ENCODE measurements at regions not wholly inside any gene's neighbourhood (a gene's known extent, or its start where the extent isn't known, plus 50 kb on each side); places are given as distances from the start of the nearest gene placed in this dataset.

- Histone ChIP-seq H3F3A (ENCODE audit: insufficient read depth, low read length) (no peaks in the 10 kb centered on the region; the same call in 1 of the 2 replicates), H3K27me3 (ENCODE audit: insufficient read depth, low read length) (no peaks in the 10 kb centered on the region), H3K9ac (ENCODE audit: low read length) (peak overlapping the region; percentile 94), H3K79me2 (ENCODE audit: insufficient read depth, low read length) (no peaks in the 10 kb centered on the region), H4K20me1 (ENCODE audit: insufficient read depth, low read length) (no peaks in the 10 kb centered on the region), H3K4me3 (ENCODE audit: low read depth, low read length, poor library complexity, severe bottlenecking) (peak overlapping the region; percentile 97), H3K36me3 (ENCODE audit: insufficient read depth, low read length) (no peaks in the 10 kb centered on the region), H3K9me3 (ENCODE audit: low read length) (no peaks in the 10 kb centered on the region), H3K4me1 (ENCODE audit: insufficient read depth, low read length, severe bottlenecking) (peaks cover 11% of the 10 kb centered on the region), H2AFZ (ENCODE audit: low read length) (peak overlapping the region; percentile 85), H3K9me2 (ENCODE audit: low read depth, low read length) (no peaks in the 10 kb centered on the region), H3K4me2 (ENCODE audit: low read length) (peak overlapping the region; percentile 83), H3K27ac (ENCODE audit: low read depth, low read length, poor library complexity, severe bottlenecking) (peak overlapping the region; percentile 71)
- TF ChIP-seq EZH2 (IDR thresholded peaks at IDR 0.05; ENCODE audit: borderline replicate concordance, low read length): no peak
- peak; percentile 67 for TF ChIP-seq CTCF (IDR thresholded peaks at IDR 0.05; ENCODE audit: low read length)
These were observed 69.8 kb upstream of the PRSS16 start for GRCh38 chr6:27177485-27178406.

- Histone ChIP-seq H3K79me2 (ENCODE audit: insufficient read depth, low read length) (no peaks in the 10 kb centered on the region), H3K27me3 (ENCODE audit: insufficient read depth, low read length) (no peaks in the 10 kb centered on the region), H3K9ac (ENCODE audit: low read length) (no peak overlapping the region), H3F3A (ENCODE audit: insufficient read depth, low read length) (no peaks in the 10 kb centered on the region; the same call in 1 of the 2 replicates), H3K9me2 (ENCODE audit: low read depth, low read length) (no peaks in the 10 kb centered on the region), H3K9me3 (ENCODE audit: low read length) (no peaks in the 10 kb centered on the region), H3K4me2 (ENCODE audit: low read length) (peak overlapping the region; percentile 83), H2AFZ (ENCODE audit: low read length) (no peak overlapping the region), H3K36me3 (ENCODE audit: insufficient read depth, low read length) (no peaks in the 10 kb centered on the region), H4K20me1 (ENCODE audit: insufficient read depth, low read length) (no peaks in the 10 kb centered on the region), H3K4me1 (ENCODE audit: insufficient read depth, low read length, severe bottlenecking) (peaks cover 11% of the 10 kb centered on the region), H3K4me3 (ENCODE audit: low read depth, low read length, poor library complexity, severe bottlenecking) (peak overlapping the region; percentile 97), H3K27ac (ENCODE audit: low read depth, low read length, poor library complexity, severe bottlenecking) (no peak overlapping the region)
- TF ChIP-seq CTCF (IDR thresholded peaks at IDR 0.05; ENCODE audit: low read length) (no peak), EZH2 (IDR thresholded peaks at IDR 0.05; ENCODE audit: borderline replicate concordance, low read length) (no peak)
These were observed 69.1 kb upstream of the PRSS16 start for GRCh38 chr6:27178407-27178730.

GRCh38 chr6:27178860-27179259 is 68.6 kb upstream of the PRSS16 start:
- Histone ChIP-seq H2AFZ (ENCODE audit: low read length) (no peak overlapping the region), H3K4me3 (ENCODE audit: low read depth, low read length, poor library complexity, severe bottlenecking) (no peak overlapping the region), H4K20me1 (ENCODE audit: insufficient read depth, low read length) (no peaks in the 10 kb centered on the region), H3K9ac (ENCODE audit: low read length) (no peak overlapping the region), H3K36me3 (ENCODE audit: insufficient read depth, low read length) (no peaks in the 10 kb centered on the region), H3K9me3 (ENCODE audit: low read length) (no peaks in the 10 kb centered on the region), H3K4me2 (ENCODE audit: low read length) (no peak overlapping the region), H3K27me3 (ENCODE audit: insufficient read depth, low read length) (no peaks in the 10 kb centered on the region), H3F3A (ENCODE audit: insufficient read depth, low read length) (no peaks in the 10 kb centered on the region; the same call in 1 of the 2 replicates), H3K27ac (ENCODE audit: low read depth, low read length, poor library complexity, severe bottlenecking) (no peak overlapping the region), H3K79me2 (ENCODE audit: insufficient read depth, low read length) (no peaks in the 10 kb centered on the region), H3K9me2 (ENCODE audit: low read depth, low read length) (no peaks in the 10 kb centered on the region), H3K4me1 (ENCODE audit: insufficient read depth, low read length, severe bottlenecking) (peaks cover 11% of the 10 kb centered on the region)
- no peak for TF ChIP-seq EZH2 (IDR thresholded peaks at IDR 0.05; ENCODE audit: borderline replicate concordance, low read length)
- no peak for TF ChIP-seq CTCF (IDR thresholded peaks at IDR 0.05; ENCODE audit: low read length)

Data from OCI-LY1 (cell line).